ENCODE measurements at regions not wholly inside any gene's neighbourhood (a gene's known extent, or its start where the extent isn't known, plus 50 kb on each side); places are given as distances from the start of the nearest gene placed in this dataset.

- no peaks in the 10 kb centered on the region for H3K36me3 ChIP-seq (ENCODE audit: insufficient read depth, low read length)
- peaks cover 0 to 8% (median under 1%) of the 10 kb centered on the region in 8 donors for H3K9me3 Mint-ChIP-seq
- ChIA-PET CTCF (ENCODE audit: partially characterized antibody) (no interaction called here), POLR2A (ENCODE audit: partially characterized antibody) (no interaction called here)
- H3K4me1 ChIP-seq (ENCODE audit: insufficient read depth, low read length), result no peaks in the 10 kb centered on the region
- H3K27ac Mint-ChIP-seq, result no peak overlapping the region
- no peak overlapping the region for H3K4me3 ChIP-seq (ENCODE audit: low read length in 2 of 2)
- H3K4me3 Mint-ChIP-seq, result no peak overlapping the region
- H3K36me3 Mint-ChIP-seq, result no peaks in the 10 kb centered on the region
- H3K9me3 ChIP-seq (ENCODE audit: control insufficient read depth in 1 of 2, low read length in 2 of 2), result no peaks in the 10 kb centered on the region
- H3K27ac ChIP-seq (ENCODE audit: low read depth, low read length), result no peak overlapping the region
- no peak for DNase-seq
- peaks cover 0 to 2% of the 10 kb centered on the region in 2 donors for H3K27me3 Mint-ChIP-seq
- no peaks in the 10 kb centered on the region for H3K4me1 Mint-ChIP-seq
- H3K27me3 ChIP-seq (ENCODE audit: insufficient read depth, low read length), result no peaks in the 10 kb centered on the region
- intact Hi-C loops (cut with micrococcal nuclease), result no loop called here
These were observed 271.8 kb upstream of the ZFHX3 start for GRCh38 chr16:73319737-73320136.

- Histone ChIP-seq H3K27ac (ENCODE audit: low read depth, low read length) (no peak overlapping the region), H3K4me3 (ENCODE audit: low read length in 2 of 2) (no peak overlapping the region), H3K27me3 (ENCODE audit: insufficient read depth, low read length) (no peaks in the 10 kb centered on the region), H3K9me3 (ENCODE audit: control insufficient read depth in 1 of 2, low read length in 2 of 2) (no peaks in the 10 kb centered on the region), H3K36me3 (ENCODE audit: insufficient read depth, low read length) (no peaks in the 10 kb centered on the region), H3K4me1 (ENCODE audit: insufficient read depth, low read length) (no peaks in the 10 kb centered on the region)
- Mint-ChIP-seq H3K9me3 (peaks cover 0 to 8% (median 2%) of the 10 kb centered on the region in 8 donors), H3K4me3 (no peak overlapping the region), H3K36me3 (no peaks in the 10 kb centered on the region), H3K27me3 (peaks cover 0 to 2% of the 10 kb centered on the region in 2 donors), H3K4me1 (no peaks in the 10 kb centered on the region), H3K27ac (no peak overlapping the region)
- CTCF ChIA-PET (ENCODE audit: partially characterized antibody), result no interaction called here
- intact Hi-C loops (cut with micrococcal nuclease), result no loop called here
- POLR2A ChIA-PET (ENCODE audit: partially characterized antibody), result no interaction called here
- no peak for DNase-seq
These were observed 271.3 kb upstream of the ZFHX3 start for GRCh38 chr16:73319261-73319660.

GRCh38 chr16:73317321-73317857 lies 269.5 kb upstream of the ZFHX3 start:
- Mint-ChIP-seq H3K27me3 (no peaks in the 10 kb centered on the region), H3K9me3 (peaks cover 0 to 7% (median 2%) of the 10 kb centered on the region in 8 donors), H3K4me1 (no peaks in the 10 kb centered on the region), H3K4me3 (no peak overlapping the region), H3K36me3 (no peaks in the 10 kb centered on the region), H3K27ac (no peak overlapping the region)
- Histone ChIP-seq H3K4me1 (ENCODE audit: insufficient read depth, low read length) (no peaks in the 10 kb centered on the region), H3K9me3 (ENCODE audit: control insufficient read depth in 1 of 2, low read length in 2 of 2) (no peaks in the 10 kb centered on the region), H3K27ac (ENCODE audit: low read depth, low read length) (no peak overlapping the region), H3K4me3 (ENCODE audit: low read length in 2 of 2) (no peak overlapping the region), H3K27me3 (ENCODE audit: insufficient read depth, low read length) (no peaks in the 10 kb centered on the region), H3K36me3 (ENCODE audit: insufficient read depth, low read length) (no peaks in the 10 kb centered on the region)
- CTCF ChIA-PET (ENCODE audit: partially characterized antibody), result no interaction called here
- intact Hi-C loops (cut with micrococcal nuclease), result no loop called here
- POLR2A ChIA-PET (ENCODE audit: partially characterized antibody), result no interaction called here
- DNase-seq, result no peak

DNA sequence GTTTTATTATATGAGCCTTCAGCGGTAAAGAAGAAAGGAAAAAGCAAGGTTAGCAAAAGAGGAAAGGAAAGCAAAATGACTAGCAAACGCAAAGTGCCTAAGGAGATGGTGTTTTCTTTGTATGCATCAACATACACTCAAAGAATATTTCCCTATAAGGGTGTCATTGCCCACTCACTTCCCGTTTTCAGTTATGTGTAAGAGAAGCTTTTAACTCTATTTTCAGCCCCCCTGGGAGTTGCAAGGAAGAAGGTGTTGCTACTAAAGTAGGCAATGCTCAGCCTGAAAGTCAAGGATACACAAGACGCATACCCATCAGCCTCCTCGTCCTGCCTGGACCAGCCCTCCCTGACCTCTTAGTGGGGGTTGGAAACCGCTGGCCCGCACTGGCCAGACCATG lies 267.7 kb upstream of the ZFHX3 start:
- no peak overlapping the region for H3K4me3 Mint-ChIP-seq
- DNase-seq, result no peak

GRCh38 chr16:73313950-73314349 lies 266.0 kb upstream of the ZFHX3 start:
- H3K9me3 Mint-ChIP-seq, result peaks cover 0 to 10% (median 4%) of the 10 kb centered on the region in 8 donors
- H3K36me3 Mint-ChIP-seq, result no peaks in the 10 kb centered on the region
- no peaks in the 10 kb centered on the region for H3K36me3 ChIP-seq (ENCODE audit: insufficient read depth, low read length)
- no peaks in the 10 kb centered on the region for H3K4me1 ChIP-seq (ENCODE audit: insufficient read depth, low read length)
- no peaks in the 10 kb centered on the region for H3K4me1 Mint-ChIP-seq
- ChIA-PET CTCF (ENCODE audit: partially characterized antibody) (no interaction called here), POLR2A (ENCODE audit: partially characterized antibody) (no interaction called here)
- H3K4me3 Mint-ChIP-seq, result no peak overlapping the region
- no peaks in the 10 kb centered on the region for H3K9me3 ChIP-seq (ENCODE audit: control insufficient read depth in 1 of 2, low read length in 2 of 2)
- intact Hi-C loops (cut with micrococcal nuclease), result no loop called here
- no peak overlapping the region for H3K4me3 ChIP-seq (ENCODE audit: low read length in 2 of 2)
- no peak for DNase-seq
- no peaks in the 10 kb centered on the region for H3K27me3 ChIP-seq (ENCODE audit: insufficient read depth, low read length)
- no peaks in the 10 kb centered on the region for H3K27me3 Mint-ChIP-seq
- H3K27ac ChIP-seq (ENCODE audit: low read depth, low read length), result no peak overlapping the region
- no peak overlapping the region for H3K27ac Mint-ChIP-seq

More for the DNA sequence above, 267.7 kb upstream of the ZFHX3 start:
- no peaks in the 10 kb centered on the region for H3K36me3 Mint-ChIP-seq
- H3K9me3 Mint-ChIP-seq, result peaks cover 0 to 10% (median 3%) of the 10 kb centered on the region in 8 donors
- H3K4me1 ChIP-seq (ENCODE audit: insufficient read depth, low read length), result no peaks in the 10 kb centered on the region
- POLR2A ChIA-PET (ENCODE audit: partially characterized antibody), result no interaction called here
- no peaks in the 10 kb centered on the region for H3K27me3 ChIP-seq (ENCODE audit: insufficient read depth, low read length)
- no peak overlapping the region for H3K27ac Mint-ChIP-seq
- H3K36me3 ChIP-seq (ENCODE audit: insufficient read depth, low read length), result no peaks in the 10 kb centered on the region
- intact Hi-C loops (cut with micrococcal nuclease), result no loop called here
- no peak overlapping the region for H3K27ac ChIP-seq (ENCODE audit: low read depth, low read length)
- CTCF ChIA-PET (ENCODE audit: partially characterized antibody), result no interaction called here
- H3K4me1 Mint-ChIP-seq, result no peaks in the 10 kb centered on the region
- H3K9me3 ChIP-seq (ENCODE audit: control insufficient read depth in 1 of 2, low read length in 2 of 2), result no peaks in the 10 kb centered on the region
- H3K27me3 Mint-ChIP-seq, result no peaks in the 10 kb centered on the region
- no peak overlapping the region for H3K4me3 ChIP-seq (ENCODE audit: low read length in 2 of 2)

DNA sequence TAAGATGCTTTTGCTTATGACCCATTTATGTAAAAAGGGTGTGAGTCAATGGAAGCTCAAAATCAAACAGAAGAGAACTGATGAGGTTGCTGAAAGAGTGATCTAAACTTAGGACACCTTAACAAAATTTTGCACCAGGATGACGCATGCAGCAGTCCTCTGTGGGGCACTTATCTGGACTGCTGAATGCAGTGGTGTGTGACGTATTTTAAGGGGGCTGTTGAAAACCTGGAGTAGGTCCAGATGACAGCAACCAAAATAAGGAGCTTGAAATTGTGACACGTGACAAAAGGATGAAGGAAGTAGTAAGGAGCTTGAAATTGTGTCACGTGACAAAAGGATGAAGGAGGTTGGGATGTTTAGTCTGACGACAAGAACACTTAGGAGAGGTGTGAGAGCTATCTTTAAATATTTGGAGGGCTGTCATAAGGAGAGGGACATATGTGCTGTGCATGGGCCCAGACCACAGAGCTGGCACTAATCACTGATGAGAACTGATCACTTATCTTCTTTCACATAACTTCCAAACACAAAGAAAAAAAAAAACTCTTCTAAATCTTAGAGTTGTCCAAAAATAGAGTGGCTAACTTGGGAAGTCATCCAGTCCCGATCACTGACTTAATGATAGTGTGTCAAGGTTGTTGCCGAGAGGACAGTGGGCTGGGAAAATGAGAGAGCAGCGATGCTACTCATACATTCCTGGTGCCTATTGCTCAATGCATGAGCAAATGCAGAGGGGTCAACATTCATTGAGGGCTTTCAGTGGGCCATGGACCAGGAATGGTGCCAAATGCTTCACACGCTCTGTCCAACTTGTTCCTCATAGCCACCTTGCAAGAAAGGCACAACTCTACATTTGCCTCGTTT lies 264.2 kb upstream of the ZFHX3 start:
- Histone ChIP-seq H3K27me3 (ENCODE audit: insufficient read depth, low read length) (no peaks in the 10 kb centered on the region), H3K4me3 (ENCODE audit: low read length in 2 of 2) (no peak overlapping the region), H3K36me3 (ENCODE audit: insufficient read depth, low read length) (no peaks in the 10 kb centered on the region), H3K4me1 (ENCODE audit: insufficient read depth, low read length) (no peaks in the 10 kb centered on the region), H3K9me3 (ENCODE audit: control insufficient read depth in 1 of 2, low read length in 2 of 2) (no peaks in the 10 kb centered on the region), H3K27ac (ENCODE audit: low read depth, low read length) (no peak overlapping the region)
- DNase-seq, result no peak
- H3K27ac Mint-ChIP-seq, result no peak overlapping the region
- ChIA-PET CTCF (ENCODE audit: partially characterized antibody) (no interaction called here), POLR2A (ENCODE audit: partially characterized antibody) (no interaction called here)
- no peaks in the 10 kb centered on the region for H3K4me1 Mint-ChIP-seq
- intact Hi-C loops (cut with micrococcal nuclease), result no loop called here
- no peaks in the 10 kb centered on the region for H3K27me3 Mint-ChIP-seq
- H3K9me3 Mint-ChIP-seq, result peaks cover 0 to 10% (median 3%) of the 10 kb centered on the region in 8 donors
- no peak overlapping the region for H3K4me3 Mint-ChIP-seq
- no peaks in the 10 kb centered on the region for H3K36me3 Mint-ChIP-seq

GRCh38 chr16:73308771-73309170 lies 260.8 kb upstream of the ZFHX3 start:
- Mint-ChIP-seq H3K36me3 (no peaks in the 10 kb centered on the region), H3K27me3 (no peaks in the 10 kb centered on the region), H3K9me3 (peaks cover 0 to 7% (median 3%) of the 10 kb centered on the region in 8 donors), H3K27ac (no peak overlapping the region), H3K4me1 (no peaks in the 10 kb centered on the region), H3K4me3 (no peak overlapping the region)
- no peak for DNase-seq
- Histone ChIP-seq H3K4me1 (ENCODE audit: insufficient read depth, low read length) (no peaks in the 10 kb centered on the region), H3K4me3 (ENCODE audit: low read length in 2 of 2) (no peak overlapping the region), H3K36me3 (ENCODE audit: insufficient read depth, low read length) (no peaks in the 10 kb centered on the region), H3K27me3 (ENCODE audit: insufficient read depth, low read length) (no peaks in the 10 kb centered on the region), H3K27ac (ENCODE audit: low read depth, low read length) (no peak overlapping the region), H3K9me3 (ENCODE audit: control insufficient read depth in 1 of 2, low read length in 2 of 2) (no peaks in the 10 kb centered on the region)
- ChIA-PET CTCF (ENCODE audit: partially characterized antibody) (no interaction called here), POLR2A (ENCODE audit: partially characterized antibody) (no interaction called here)
- intact Hi-C loops (cut with micrococcal nuclease), result no loop called here
